Heart left ventricle (tissue), 13 donors: ENCODE measurements at regions not wholly inside any gene's neighbourhood (a gene's known extent, or its start where the extent isn't known, plus 50 kb on each side); places are given as distances from the start of the nearest gene placed in this dataset.

Experiments used
- POLR2A ChIP-seq, 2 donors: fragments of 450-650 bp; IDR thresholded peaks; one replicate each; pipeline ENCODE4 v1.6.1; 2017; ENCODE audit warnings: antibody characterized with exemption in 2 of 2, mild to moderate bottlenecking in 2 of 2, moderate library complexity in 2 of 2
- TF ChIP-seq, protein P1 (sequence below), 12 donors: fragments of 200-600 bp; sonication (generic) in 4 of 12; IDR thresholded peaks; one replicate each; pipeline versions ENCODE4 v1.5.0 to v1.8.0; 2018 to 2022; ENCODE audit warnings: antibody characterized with exemption in 12 of 12, mild to moderate bottlenecking in 5 of 12
- donor health status: ischemic (EF 13 %, LVEDD 7.1; RV severe dilation, severe dysfunction).
- donor health status: DM: no; HTN: yes; CAD: no.
- donor health status: DM: no; HTN: no; CAD: no.
- donor health status: ischemic (EF 25% LVEDD 6.9; RV normal size, moderate dysfunction).
- donor health status: ischemic (EF 25% LVEDD 5.7; RV mildly dilated, moderate dysfunction).
- donor health status: ischemic (EF 35%, LVEDD 5.7; RV mildly dilated, moderate dysfunction).
- donor health status: nonischemic (EF 11% LVEDD 7.7; RV severe dilation, severe dysfunction).
- donor health status: DM: yes; HTN: yes; CAD: no.
- donor health status: PGD.
- donor health status: ischemic (EF 29% LVEDD 5.4; RV normal size, mild dysfunction).
- donor health status: nonischemic (EF 23%, LVEDD 6.1; RV moderate dilation, normal function).

DNA sequence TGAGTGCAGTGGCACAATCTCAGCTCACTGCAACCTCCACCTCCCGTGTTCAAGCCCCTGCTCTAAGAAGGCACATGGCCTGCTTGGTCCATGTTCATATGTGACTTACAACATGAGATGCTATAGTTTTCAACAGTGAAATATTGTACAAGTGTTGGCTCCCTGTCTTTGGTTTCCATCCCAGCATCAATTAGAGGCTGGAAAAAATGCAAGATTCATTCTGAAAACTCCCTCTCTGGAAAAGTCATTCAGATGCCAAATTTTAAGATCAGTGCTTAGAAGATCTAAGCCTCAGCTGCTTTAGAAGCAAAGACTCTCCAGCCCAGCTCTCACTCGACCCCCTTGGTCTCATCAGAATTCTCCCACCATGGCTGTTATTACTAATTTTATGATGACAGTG, 398.9 kb downstream of the KIF16B start:
- TF ChIP-seq, protein P1, sequence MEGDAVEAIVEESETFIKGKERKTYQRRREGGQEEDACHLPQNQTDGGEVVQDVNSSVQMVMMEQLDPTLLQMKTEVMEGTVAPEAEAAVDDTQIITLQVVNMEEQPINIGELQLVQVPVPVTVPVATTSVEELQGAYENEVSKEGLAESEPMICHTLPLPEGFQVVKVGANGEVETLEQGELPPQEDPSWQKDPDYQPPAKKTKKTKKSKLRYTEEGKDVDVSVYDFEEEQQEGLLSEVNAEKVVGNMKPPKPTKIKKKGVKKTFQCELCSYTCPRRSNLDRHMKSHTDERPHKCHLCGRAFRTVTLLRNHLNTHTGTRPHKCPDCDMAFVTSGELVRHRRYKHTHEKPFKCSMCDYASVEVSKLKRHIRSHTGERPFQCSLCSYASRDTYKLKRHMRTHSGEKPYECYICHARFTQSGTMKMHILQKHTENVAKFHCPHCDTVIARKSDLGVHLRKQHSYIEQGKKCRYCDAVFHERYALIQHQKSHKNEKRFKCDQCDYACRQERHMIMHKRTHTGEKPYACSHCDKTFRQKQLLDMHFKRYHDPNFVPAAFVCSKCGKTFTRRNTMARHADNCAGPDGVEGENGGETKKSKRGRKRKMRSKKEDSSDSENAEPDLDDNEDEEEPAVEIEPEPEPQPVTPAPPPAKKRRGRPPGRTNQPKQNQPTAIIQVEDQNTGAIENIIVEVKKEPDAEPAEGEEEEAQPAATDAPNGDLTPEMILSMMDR (IDR thresholded peaks at IDR 0.05), result no peak
- no peak for TF ChIP-seq POLR2A (IDR thresholded peaks at IDR 0.05)
